ENCODE measurements at regions not wholly inside any gene's neighbourhood (a gene's known extent, or its start where the extent isn't known, plus 50 kb on each side); places are given as distances from the start of the nearest gene placed in this dataset.

GRCh38 chr1:29907596-29907995 is 671.3 kb downstream of the PTPRU start:
- no peak for ATAC-seq (replicated peaks; ENCODE audit: extremely low read depth, poor library complexity, severe bottlenecking)
- Mint-ChIP-seq H3K27ac (ENCODE audit: low read depth) (no peak overlapping the region), H3K4me3 (no peak overlapping the region), H3K9me3 (no peaks in the 10 kb centered on the region), H3K27me3 (peaks cover 73% of the 10 kb centered on the region), H3K36me3 (ENCODE audit: insufficient read depth) (no peaks in the 10 kb centered on the region), H3K4me1 (no peaks in the 10 kb centered on the region)
- no peak for DNase-seq (ENCODE audit: low spot score in 2 of 2)

GRCh38 chr1:29906927-29907326 is 670.6 kb downstream of the PTPRU start:
- Mint-ChIP-seq H3K36me3 (ENCODE audit: insufficient read depth) (no peaks in the 10 kb centered on the region), H3K27me3 (peaks cover 66% of the 10 kb centered on the region), H3K27ac (ENCODE audit: low read depth) (no peak overlapping the region), H3K9me3 (no peaks in the 10 kb centered on the region), H3K4me3 (no peak overlapping the region), H3K4me1 (no peaks in the 10 kb centered on the region)
- DNase-seq (ENCODE audit: low spot score in 2 of 2): no peak
- no peak for ATAC-seq (replicated peaks; ENCODE audit: extremely low read depth, poor library complexity, severe bottlenecking)

DNA sequence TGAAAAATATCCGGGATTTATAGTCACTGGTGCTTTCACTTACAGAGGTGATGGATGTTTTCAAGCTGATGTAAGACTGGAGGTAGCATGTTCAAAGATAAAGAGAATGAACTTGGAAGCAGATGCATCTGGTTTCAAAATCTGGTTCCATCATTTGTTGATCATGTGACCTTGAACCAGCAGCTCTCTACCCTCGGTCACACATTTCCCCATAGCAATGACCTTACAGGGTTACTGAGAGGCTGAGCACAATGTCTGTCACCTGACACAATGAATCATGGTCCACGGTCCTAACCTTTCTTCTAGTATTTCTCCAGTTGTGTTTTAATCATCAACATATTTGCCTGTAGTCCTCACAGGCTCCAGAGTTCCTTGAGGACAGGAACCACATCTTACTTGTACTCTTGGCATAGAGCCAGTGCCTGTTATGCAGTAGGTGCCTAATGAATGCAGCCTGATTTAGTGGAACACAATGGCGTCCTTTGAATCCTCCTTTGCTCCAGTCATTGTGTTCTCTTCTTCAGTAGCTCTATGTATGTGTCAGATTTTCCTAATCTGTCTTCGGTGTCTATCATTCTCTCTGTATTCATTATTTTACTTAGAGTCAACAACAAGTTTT is 667.3 kb downstream of the PTPRU start:
- Mint-ChIP-seq H3K4me3 (no peak overlapping the region), H3K9me3 (no peaks in the 10 kb centered on the region), H3K27ac (ENCODE audit: low read depth) (no peak overlapping the region), H3K27me3 (peaks cover 59% of the 10 kb centered on the region), H3K4me1 (no peaks in the 10 kb centered on the region), H3K36me3 (ENCODE audit: insufficient read depth) (no peaks in the 10 kb centered on the region)
- DNase-seq (ENCODE audit: low spot score in 2 of 2) (no peak), ATAC-seq (replicated peaks; ENCODE audit: extremely low read depth, poor library complexity, severe bottlenecking) (no peak)

DNA sequence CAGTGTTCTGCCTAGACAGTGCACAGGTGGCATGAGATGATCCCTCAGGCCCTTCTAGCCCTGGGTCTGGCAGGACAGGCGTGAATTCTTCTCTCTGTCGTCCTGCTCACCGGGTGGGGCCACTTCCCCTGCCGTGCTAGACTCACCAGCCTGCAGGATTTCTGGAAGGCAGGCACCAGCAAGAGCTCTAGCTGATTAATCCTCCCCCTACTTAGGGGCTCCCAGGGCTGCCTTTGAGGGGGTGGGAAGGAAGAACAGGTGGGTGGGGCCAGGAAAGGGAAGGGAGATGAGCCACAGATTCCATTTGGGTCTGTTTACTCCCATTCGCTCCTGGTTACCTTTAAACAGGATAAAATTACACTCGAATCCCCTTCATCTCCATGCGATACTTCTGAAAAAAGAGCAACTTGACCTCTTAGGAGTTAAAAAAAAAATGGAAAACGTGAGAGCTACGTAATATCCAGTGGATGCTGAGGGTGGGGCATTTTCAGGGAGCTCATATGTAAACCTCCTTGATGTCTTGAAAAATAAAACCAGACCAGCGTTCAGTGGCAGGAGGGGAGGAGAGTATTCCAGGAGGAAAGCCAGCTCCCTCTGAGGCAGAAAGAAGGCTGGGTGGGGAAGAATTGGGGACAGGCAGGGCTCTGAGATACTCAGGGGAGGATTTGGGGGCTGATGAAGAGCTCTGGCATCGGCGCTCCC is 665.5 kb downstream of the PTPRU start:
- peaks cover 59% of the 10 kb centered on the region for H3K27me3 Mint-ChIP-seq
- H3K27ac Mint-ChIP-seq (ENCODE audit: low read depth): no peak overlapping the region
- no peaks in the 10 kb centered on the region for H3K9me3 Mint-ChIP-seq
- ATAC-seq (replicated peaks; ENCODE audit: extremely low read depth, poor library complexity, severe bottlenecking) (no peak), DNase-seq (ENCODE audit: low spot score in 2 of 2) (no peak)
- H3K4me1 Mint-ChIP-seq: no peaks in the 10 kb centered on the region
- no peaks in the 10 kb centered on the region for H3K36me3 Mint-ChIP-seq (ENCODE audit: insufficient read depth)
- no peak overlapping the region for H3K4me3 Mint-ChIP-seq

DNA sequence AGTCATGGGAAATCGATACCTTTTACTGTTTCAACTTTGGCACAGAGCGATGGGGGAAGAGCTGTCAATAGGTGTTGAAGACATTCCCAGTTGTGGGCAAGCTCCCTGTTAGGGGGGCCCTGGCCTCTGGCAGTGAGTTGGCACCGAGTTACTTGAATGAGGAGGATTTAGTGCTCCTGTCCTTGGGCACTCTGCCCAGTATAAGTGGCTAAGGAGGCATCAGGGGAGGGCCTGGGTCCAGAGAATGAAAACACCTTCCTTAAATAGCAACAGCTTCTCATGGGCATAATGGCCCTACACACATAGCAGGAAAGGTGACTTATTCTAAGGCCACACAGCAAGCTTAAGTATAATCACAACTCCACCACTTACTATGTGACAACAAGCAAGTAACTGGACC is 664.4 kb downstream of the PTPRU start:
- H3K27ac Mint-ChIP-seq (ENCODE audit: low read depth): no peak overlapping the region
- ATAC-seq (replicated peaks; ENCODE audit: extremely low read depth, poor library complexity, severe bottlenecking) (no peak), DNase-seq (ENCODE audit: low spot score in 2 of 2) (no peak)
- H3K27me3 Mint-ChIP-seq: peaks cover 59% of the 10 kb centered on the region
- H3K36me3 Mint-ChIP-seq (ENCODE audit: insufficient read depth): no peaks in the 10 kb centered on the region
- no peaks in the 10 kb centered on the region for H3K9me3 Mint-ChIP-seq
- no peaks in the 10 kb centered on the region for H3K4me1 Mint-ChIP-seq
- H3K4me3 Mint-ChIP-seq: no peak overlapping the region

DNA sequence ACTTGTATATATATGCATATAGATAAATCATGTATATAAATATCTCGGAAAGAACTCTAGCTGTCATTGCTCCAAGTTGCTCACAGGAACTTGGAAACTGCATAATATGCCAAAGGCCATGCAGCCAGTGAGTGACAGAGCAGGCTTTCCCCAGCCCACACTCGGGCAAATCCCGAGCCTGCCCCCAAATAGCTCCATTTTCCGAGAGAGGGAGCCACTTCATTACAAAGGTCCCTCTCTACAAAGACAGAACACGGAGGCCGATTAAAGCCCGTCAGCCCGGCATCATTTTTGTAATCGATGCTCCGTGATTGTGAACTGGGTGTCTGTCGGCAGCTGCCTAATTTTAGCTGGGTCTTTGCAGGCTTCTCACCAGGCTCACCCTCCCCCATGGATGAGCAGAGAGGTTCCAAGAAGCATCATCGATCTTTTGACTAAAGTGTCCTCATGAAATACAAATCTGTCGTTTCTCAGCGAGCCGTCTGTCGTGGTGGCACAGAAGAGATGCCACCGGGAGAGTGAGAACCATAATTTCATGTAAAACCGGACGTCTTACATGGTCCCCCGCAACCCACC is 663.9 kb downstream of the PTPRU start:
- Mint-ChIP-seq H3K27me3 (peaks cover 59% of the 10 kb centered on the region), H3K9me3 (no peaks in the 10 kb centered on the region), H3K27ac (ENCODE audit: low read depth) (no peak overlapping the region), H3K4me3 (no peak overlapping the region), H3K36me3 (ENCODE audit: insufficient read depth) (no peaks in the 10 kb centered on the region), H3K4me1 (no peaks in the 10 kb centered on the region)
- ATAC-seq (replicated peaks; ENCODE audit: extremely low read depth, poor library complexity, severe bottlenecking): no peak
- DNase-seq (ENCODE audit: low spot score in 2 of 2): no peak

GRCh38 chr1:29896791-29897714 is 660.7 kb downstream of the PTPRU start:
- no peak for DNase-seq (ENCODE audit: low spot score in 2 of 2)
- no peaks in the 10 kb centered on the region for H3K4me1 Mint-ChIP-seq
- no peaks in the 10 kb centered on the region for H3K9me3 Mint-ChIP-seq
- ATAC-seq (replicated peaks; ENCODE audit: extremely low read depth, poor library complexity, severe bottlenecking): no peak
- H3K27me3 Mint-ChIP-seq: peaks cover 64% of the 10 kb centered on the region
- no peak overlapping the region for H3K4me3 Mint-ChIP-seq
- no peak overlapping the region for H3K27ac Mint-ChIP-seq (ENCODE audit: low read depth)
- H3K36me3 Mint-ChIP-seq (ENCODE audit: insufficient read depth): peaks cover 2% of the 10 kb centered on the region

GRCh38 chr1:29896300-29896699 is 660.0 kb downstream of the PTPRU start:
- Mint-ChIP-seq H3K27ac (ENCODE audit: low read depth) (no peak overlapping the region), H3K4me1 (no peaks in the 10 kb centered on the region), H3K4me3 (no peak overlapping the region), H3K9me3 (no peaks in the 10 kb centered on the region), H3K27me3 (peaks cover 64% of the 10 kb centered on the region), H3K36me3 (ENCODE audit: insufficient read depth) (peaks cover 2% of the 10 kb centered on the region)
- ATAC-seq (replicated peaks; ENCODE audit: extremely low read depth, poor library complexity, severe bottlenecking) (no peak), DNase-seq (ENCODE audit: low spot score in 2 of 2) (no peak)

DNA sequence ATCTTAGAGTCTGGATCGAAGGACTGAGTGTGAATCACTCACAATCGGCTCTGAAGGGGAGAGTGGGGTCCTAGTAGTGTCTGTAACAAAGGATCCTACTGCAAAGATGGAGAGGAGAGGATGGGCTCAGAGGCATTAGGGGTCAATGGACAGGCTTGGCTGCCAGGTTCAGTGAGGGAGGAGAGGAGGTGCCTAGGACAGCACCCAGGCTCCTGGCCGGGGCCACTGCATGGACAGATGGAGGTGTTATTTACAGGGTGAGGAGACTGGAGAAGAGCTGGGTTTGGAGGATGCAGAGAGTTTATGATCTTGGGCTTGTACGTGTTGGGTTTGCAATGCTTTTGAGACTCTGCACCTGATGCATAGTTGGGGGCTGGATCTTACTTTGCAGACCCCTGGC is 658.9 kb downstream of the PTPRU start:
- Mint-ChIP-seq H3K9me3 (no peaks in the 10 kb centered on the region), H3K4me1 (no peaks in the 10 kb centered on the region), H3K27me3 (peaks cover 59% of the 10 kb centered on the region), H3K27ac (ENCODE audit: low read depth) (no peak overlapping the region), H3K36me3 (ENCODE audit: insufficient read depth) (peaks cover 2% of the 10 kb centered on the region), H3K4me3 (no peak overlapping the region)
- DNase-seq (ENCODE audit: low spot score in 2 of 2) (no peak), ATAC-seq (replicated peaks; ENCODE audit: extremely low read depth, poor library complexity, severe bottlenecking) (no peak)

DNA sequence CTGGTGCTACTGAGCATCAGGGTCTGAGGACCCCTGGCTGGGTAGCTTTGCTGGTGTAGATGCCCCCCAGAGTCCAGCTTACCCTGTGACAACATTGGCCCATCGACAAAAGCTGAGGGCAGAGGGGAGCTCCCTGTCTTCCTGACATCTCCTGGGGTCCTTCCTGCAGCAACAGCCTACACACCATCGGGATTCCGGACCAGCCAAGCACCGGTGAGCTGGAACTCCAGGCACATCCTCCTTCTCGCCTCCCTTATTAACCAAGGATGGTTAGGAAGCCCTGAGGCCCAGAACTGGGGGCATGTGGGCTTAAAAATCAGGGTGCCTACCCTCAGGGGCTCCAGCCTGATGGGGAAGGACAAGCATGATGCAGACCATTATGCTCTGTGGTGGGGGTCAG is 658.0 kb downstream of the PTPRU start:
- no peaks in the 10 kb centered on the region for H3K4me1 Mint-ChIP-seq
- H3K9me3 Mint-ChIP-seq: no peaks in the 10 kb centered on the region
- H3K36me3 Mint-ChIP-seq (ENCODE audit: insufficient read depth): peaks cover 2% of the 10 kb centered on the region
- H3K27me3 Mint-ChIP-seq: peaks cover 59% of the 10 kb centered on the region
- no peak overlapping the region for H3K4me3 Mint-ChIP-seq
- ATAC-seq (replicated peaks; ENCODE audit: extremely low read depth, poor library complexity, severe bottlenecking): no peak
- H3K27ac Mint-ChIP-seq (ENCODE audit: low read depth): no peak overlapping the region
- DNase-seq (ENCODE audit: low spot score in 2 of 2): no peak

DNA sequence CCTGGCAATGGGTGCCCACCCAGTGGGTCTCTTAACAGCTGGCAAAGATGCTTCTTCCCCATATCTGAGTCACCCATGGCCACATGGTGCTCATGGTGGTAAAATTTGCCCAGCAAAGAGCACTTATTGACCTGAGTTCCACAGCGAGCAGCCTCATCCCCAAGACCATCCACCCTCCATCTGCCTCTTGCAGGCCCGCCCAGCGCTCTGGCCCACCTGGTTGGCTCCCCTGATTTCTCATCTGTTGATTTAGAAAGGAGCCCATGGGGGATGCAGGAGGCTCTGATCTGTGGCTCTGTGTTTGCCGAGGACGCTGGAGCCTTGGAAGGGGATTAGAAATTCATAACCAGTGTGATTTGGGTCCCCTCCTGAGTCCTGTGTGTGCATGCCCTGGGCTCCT is 657.5 kb downstream of the PTPRU start:
- Mint-ChIP-seq H3K9me3 (no peaks in the 10 kb centered on the region), H3K4me1 (no peaks in the 10 kb centered on the region), H3K36me3 (ENCODE audit: insufficient read depth) (peaks cover 2% of the 10 kb centered on the region), H3K27ac (ENCODE audit: low read depth) (no peak overlapping the region), H3K4me3 (no peak overlapping the region), H3K27me3 (peaks cover 59% of the 10 kb centered on the region)
- ATAC-seq (replicated peaks; ENCODE audit: extremely low read depth, poor library complexity, severe bottlenecking) (no peak), DNase-seq (ENCODE audit: low spot score in 2 of 2) (no peak)

GRCh38 chr1:29893046-29893723 is 656.9 kb downstream of the PTPRU start:
- no peak for DNase-seq (ENCODE audit: low spot score in 2 of 2)
- H3K27me3 Mint-ChIP-seq: peaks cover 59% of the 10 kb centered on the region
- H3K36me3 Mint-ChIP-seq (ENCODE audit: insufficient read depth): peaks cover 2% of the 10 kb centered on the region
- no peak overlapping the region for H3K27ac Mint-ChIP-seq (ENCODE audit: low read depth)
- no peak for ATAC-seq (replicated peaks; ENCODE audit: extremely low read depth, poor library complexity, severe bottlenecking)
- H3K4me3 Mint-ChIP-seq: no peak overlapping the region
- H3K4me1 Mint-ChIP-seq: no peaks in the 10 kb centered on the region
- H3K9me3 Mint-ChIP-seq: no peaks in the 10 kb centered on the region
